GM12878 (cell line): ENCODE measurements at regions not wholly inside any gene's neighbourhood (a gene's known extent, or its start where the extent isn't known, plus 50 kb on each side); places are given as distances from the start of the nearest gene placed in this dataset.

Source experiments
- ASH2L ChIP-seq: fragments of 300-600, 200-600 bp; sonication (generic); IDR thresholded peaks from 2 replicates; pipeline ENCODE4 v1.6.1; 2017; ENCODE audit warnings: low read depth, mild to moderate bottlenecking, borderline replicate concordance
- BCL11A ChIP-seq: IDR thresholded peaks from 2 replicates; pipeline ENCODE4 v1.6.1; 2011; ENCODE audit warnings: low read depth, low read length
- CBFB ChIP-seq: IDR thresholded peaks from 2 replicates; pipeline ENCODE4 v1.6.1; 2016; ENCODE audit warnings: antibody characterized with exemption, low read depth
- DPF2 ChIP-seq: fragments of 450-650 bp; IDR thresholded peaks from 2 replicates; pipeline ENCODE4 v1.6.1; 2017; ENCODE audit warnings: mild to moderate bottlenecking
- EGR1 ChIP-seq, 2 experiments: IDR thresholded peaks; 1 replicate in 1 of 2; 2 replicates in 1 of 2; pipeline ENCODE4 v1.6.1; 2011 to 2012; ENCODE audit warnings: low read depth in 2 of 2, low read length in 2 of 2, borderline replicate concordance in 1 of 2, mild to moderate bottlenecking in 1 of 2, moderate library complexity in 1 of 2
- GABPA ChIP-seq: IDR thresholded peaks from 2 replicates; pipeline ENCODE4 v1.6.1; 2014; ENCODE audit warnings: antibody characterized with exemption, low read depth, mild to moderate bottlenecking, inconsistent platforms
- HDAC6 ChIP-seq: fragments of 200-600 bp; sonication (generic); IDR thresholded peaks from one replicate; pipeline ENCODE4 v1.8.0; 2017; ENCODE audit warnings: antibody characterized with exemption; ENCODE audit not compliant: unreplicated experiment
- IRF4 ChIP-seq: IDR thresholded peaks from 2 replicates; pipeline ENCODE4 v1.6.1; 2011; ENCODE audit warnings: low read depth, low read length
- MEF2B ChIP-seq: fragments of 450-650 bp; IDR thresholded peaks from 2 replicates; pipeline ENCODE4 v1.6.1; 2018; ENCODE audit warnings: mild to moderate bottlenecking, moderate library complexity; ENCODE audit not compliant: partially characterized antibody, poor library complexity, severe bottlenecking
- MTA2 ChIP-seq: fragments of 450-650 bp; IDR thresholded peaks from 2 replicates; pipeline ENCODE4 v1.6.1; 2016; ENCODE audit warnings: low read depth, mild to moderate bottlenecking, moderate library complexity
- MXI1 ChIP-seq: fragments of 150-350 bp; IDR thresholded peaks from 2 replicates; pipeline ENCODE4 v1.6.1; 2011; ENCODE audit warnings: low read depth, mild to moderate bottlenecking, inconsistent platforms, low read length, improper control_type of control experiment
- MYB ChIP-seq: fragments of 150-350 bp; IDR thresholded peaks from 2 replicates; pipeline ENCODE4 v1.6.1; 2014; ENCODE audit warnings: mild to moderate bottlenecking, low read depth, low read length, borderline replicate concordance
- MYC ChIP-seq: IDR thresholded peaks from 2 replicates; pipeline ENCODE4 v1.6.1; 2011; ENCODE audit warnings: mild to moderate bottlenecking, low read length, moderate library complexity, inconsistent platforms; ENCODE audit not compliant: insufficient read depth, insufficient replicate concordance, insufficient read length, severe bottlenecking
- NFIC ChIP-seq: IDR thresholded peaks from 2 replicates; pipeline ENCODE4 v1.6.1; 2012; ENCODE audit warnings: low read depth, mild to moderate bottlenecking, inconsistent platforms, low read length, moderate library complexity
- NFYB ChIP-seq: IDR thresholded peaks from 2 replicates; pipeline ENCODE4 v1.6.1; 2011; ENCODE audit warnings: low read depth, mild to moderate bottlenecking, low read length, improper control_type of control experiment, moderate library complexity; ENCODE audit not compliant: insufficient read depth
- NR2C1 ChIP-seq: fragments of 450-650 bp; IDR thresholded peaks from 2 replicates; pipeline ENCODE4 v1.6.1; 2017; ENCODE audit warnings: antibody characterized with exemption, mild to moderate bottlenecking, moderate library complexity
- RAD51 ChIP-seq: fragments of 450-650 bp; IDR thresholded peaks from 2 replicates; pipeline ENCODE4 v1.6.1; 2016; ENCODE audit warnings: moderate library complexity, mild to moderate bottlenecking, inconsistent platforms
- RBBP5 ChIP-seq: fragments of 200-600 bp; sonication (generic); conservative IDR thresholded peaks from 2 replicates; pipeline ENCODE4 v1.6.1; 2016
- RELA ChIP-seq: fragments of 450-650 bp; IDR thresholded peaks from 2 replicates; pipeline ENCODE4 v1.8.0; 2014; ENCODE audit warnings: borderline replicate concordance; ENCODE audit not compliant: partially characterized antibody
- RUNX3 ChIP-seq: IDR thresholded peaks from 2 replicates; pipeline ENCODE4 v1.6.1; 2012; ENCODE audit warnings: low read length, inconsistent platforms
- SMAD5 ChIP-seq: IDR thresholded peaks from 2 replicates; pipeline ENCODE4 v1.6.1; 2016; ENCODE audit warnings: antibody characterized with exemption, low read depth
- SPI1 ChIP-seq: IDR thresholded peaks from 2 replicates; pipeline ENCODE4 v1.6.1; 2011; ENCODE audit warnings: low read depth, mild to moderate bottlenecking, low read length, moderate library complexity, borderline replicate concordance; ENCODE audit not compliant: insufficient read depth
- YBX1 ChIP-seq: fragments of 450-650 bp; IDR thresholded peaks from 2 replicates; pipeline ENCODE4 v1.6.1; 2016; ENCODE audit warnings: antibody characterized with exemption
- YY1 ChIP-seq: IDR thresholded peaks from 2 replicates; pipeline ENCODE4 v1.6.1; 2011; ENCODE audit warnings: low read depth, mild to moderate bottlenecking, low read length
- ZBED1 ChIP-seq: IDR thresholded peaks from 2 replicates; pipeline ENCODE4 v1.6.1; 2016; ENCODE audit warnings: borderline replicate concordance
- TF ChIP-seq, protein P1 (sequence below): fragments of 450-650 bp; IDR thresholded peaks from 2 replicates; pipeline ENCODE4 v1.6.1; 2017; ENCODE audit warnings: antibody characterized with exemption, mild to moderate bottlenecking, moderate library complexity
- TF ChIP-seq, protein P2 (sequence below): fragments of 450-650 bp; IDR thresholded peaks from 2 replicates; pipeline ENCODE4 v1.6.1; 2016; ENCODE audit warnings: mild to moderate bottlenecking
- TF ChIP-seq, protein P3 (sequence below): IDR thresholded peaks from 2 replicates; pipeline ENCODE4 v1.6.1; 2012; ENCODE audit warnings: low read depth, low read length, improper control_type of control experiment
- TF ChIP-seq, protein P4 (sequence below): IDR thresholded peaks from 2 replicates; pipeline ENCODE4 v1.6.1; 2012; ENCODE audit warnings: low read depth, low read length, improper control_type of control experiment

DNA sequence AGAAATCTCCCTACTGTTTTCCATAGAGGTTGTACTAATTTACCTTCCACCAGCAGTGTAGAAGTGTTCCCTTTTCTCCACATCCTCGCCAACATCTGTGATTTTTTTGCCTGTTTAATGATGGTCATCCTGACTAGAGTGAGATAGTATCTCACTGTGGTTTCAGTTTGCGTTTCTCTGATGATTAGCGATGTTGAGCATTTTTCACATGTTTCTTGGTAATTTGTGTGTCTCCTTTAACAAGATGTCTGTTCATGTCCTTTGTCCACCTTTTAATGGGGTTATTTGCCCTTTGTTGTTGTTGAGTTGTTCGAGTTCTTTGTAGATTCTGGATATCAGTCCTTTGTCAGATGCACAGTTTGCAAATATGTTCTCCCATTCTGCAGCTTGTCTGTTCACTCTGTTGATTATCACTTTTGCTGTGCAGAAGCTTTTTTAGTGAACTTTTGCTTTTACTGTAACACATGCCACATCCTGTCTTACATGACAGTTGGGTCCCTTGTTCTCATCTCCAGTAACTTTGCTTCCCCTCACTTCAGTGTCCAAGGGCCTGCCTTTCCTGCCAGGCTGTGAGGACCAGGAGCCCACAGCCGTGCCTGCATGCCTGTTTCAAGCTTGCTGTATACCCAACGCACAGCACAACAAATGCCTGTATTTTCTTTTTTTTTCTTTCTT is 64.9 kb downstream of the SPRING1 start (continued):
- TF ChIP-seq, protein P1, sequence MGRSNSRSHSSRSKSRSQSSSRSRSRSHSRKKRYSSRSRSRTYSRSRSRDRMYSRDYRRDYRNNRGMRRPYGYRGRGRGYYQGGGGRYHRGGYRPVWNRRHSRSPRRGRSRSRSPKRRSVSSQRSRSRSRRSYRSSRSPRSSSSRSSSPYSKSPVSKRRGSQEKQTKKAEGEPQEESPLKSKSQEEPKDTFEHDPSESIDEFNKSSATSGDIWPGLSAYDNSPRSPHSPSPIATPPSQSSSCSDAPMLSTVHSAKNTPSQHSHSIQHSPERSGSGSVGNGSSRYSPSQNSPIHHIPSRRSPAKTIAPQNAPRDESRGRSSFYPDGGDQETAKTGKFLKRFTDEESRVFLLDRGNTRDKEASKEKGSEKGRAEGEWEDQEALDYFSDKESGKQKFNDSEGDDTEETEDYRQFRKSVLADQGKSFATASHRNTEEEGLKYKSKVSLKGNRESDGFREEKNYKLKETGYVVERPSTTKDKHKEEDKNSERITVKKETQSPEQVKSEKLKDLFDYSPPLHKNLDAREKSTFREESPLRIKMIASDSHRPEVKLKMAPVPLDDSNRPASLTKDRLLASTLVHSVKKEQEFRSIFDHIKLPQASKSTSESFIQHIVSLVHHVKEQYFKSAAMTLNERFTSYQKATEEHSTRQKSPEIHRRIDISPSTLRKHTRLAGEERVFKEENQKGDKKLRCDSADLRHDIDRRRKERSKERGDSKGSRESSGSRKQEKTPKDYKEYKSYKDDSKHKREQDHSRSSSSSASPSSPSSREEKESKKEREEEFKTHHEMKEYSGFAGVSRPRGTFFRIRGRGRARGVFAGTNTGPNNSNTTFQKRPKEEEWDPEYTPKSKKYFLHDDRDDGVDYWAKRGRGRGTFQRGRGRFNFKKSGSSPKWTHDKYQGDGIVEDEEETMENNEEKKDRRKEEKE, result no peak
- TF ChIP-seq YY1 (no peak), NFIC (peak; percentile 75), MYB (no peak), EGR1 (IDR thresholded peaks at IDR 0.05; ENCODE audit: borderline replicate concordance in 1 of 2, low read depth in 2 of 2, low read length in 2 of 2) (no peak), SMAD5 (no peak), RELA (no peak), DPF2 (no peak), ZBED1 (no peak), GABPA (peak; percentile 73), RUNX3 (peak; percentile 87), SPI1 (no peak), BCL11A (peak; percentile 27; the same call in 1 of the 2 replicates), MYC (no peak), RBBP5 (no peak), NR2C1 (no peak), NFYB (no peak), CBFB (peak; percentile 48; the same call in 1 of the 2 replicates), MTA2 (no peak), RAD51 (no peak), HDAC6 (no peak), ASH2L (0 out of 2 replicates have a peak, but pooled peaks have one; percentile 51), MEF2B (no peak), MXI1 (no peak), YBX1 (no peak), IRF4 (peak; percentile 62; the same call in 1 of the 2 replicates)
- TF ChIP-seq, protein P2, sequence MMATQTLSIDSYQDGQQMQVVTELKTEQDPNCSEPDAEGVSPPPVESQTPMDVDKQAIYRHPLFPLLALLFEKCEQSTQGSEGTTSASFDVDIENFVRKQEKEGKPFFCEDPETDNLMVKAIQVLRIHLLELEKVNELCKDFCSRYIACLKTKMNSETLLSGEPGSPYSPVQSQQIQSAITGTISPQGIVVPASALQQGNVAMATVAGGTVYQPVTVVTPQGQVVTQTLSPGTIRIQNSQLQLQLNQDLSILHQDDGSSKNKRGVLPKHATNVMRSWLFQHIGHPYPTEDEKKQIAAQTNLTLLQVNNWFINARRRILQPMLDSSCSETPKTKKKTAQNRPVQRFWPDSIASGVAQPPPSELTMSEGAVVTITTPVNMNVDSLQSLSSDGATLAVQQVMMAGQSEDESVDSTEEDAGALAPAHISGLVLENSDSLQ, result peak; percentile 7; the same call in 1 of the 2 replicates
- TF ChIP-seq, protein P3, sequence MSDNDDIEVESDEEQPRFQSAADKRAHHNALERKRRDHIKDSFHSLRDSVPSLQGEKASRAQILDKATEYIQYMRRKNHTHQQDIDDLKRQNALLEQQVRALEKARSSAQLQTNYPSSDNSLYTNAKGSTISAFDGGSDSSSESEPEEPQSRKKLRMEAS, result no peak
- TF ChIP-seq, protein P4, sequence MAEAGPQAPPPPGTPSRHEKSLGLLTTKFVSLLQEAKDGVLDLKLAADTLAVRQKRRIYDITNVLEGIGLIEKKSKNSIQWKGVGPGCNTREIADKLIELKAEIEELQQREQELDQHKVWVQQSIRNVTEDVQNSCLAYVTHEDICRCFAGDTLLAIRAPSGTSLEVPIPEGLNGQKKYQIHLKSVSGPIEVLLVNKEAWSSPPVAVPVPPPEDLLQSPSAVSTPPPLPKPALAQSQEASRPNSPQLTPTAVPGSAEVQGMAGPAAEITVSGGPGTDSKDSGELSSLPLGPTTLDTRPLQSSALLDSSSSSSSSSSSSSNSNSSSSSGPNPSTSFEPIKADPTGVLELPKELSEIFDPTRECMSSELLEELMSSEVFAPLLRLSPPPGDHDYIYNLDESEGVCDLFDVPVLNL, result no peak
